ENCODE measurements at regions not wholly inside any gene's neighbourhood (a gene's known extent, or its start where the extent isn't known, plus 50 kb on each side); places are given as distances from the start of the nearest gene placed in this dataset.

GRCh38 chr5:3343911-3344310 lies 251.7 kb upstream of the IRX1 start:
- DNase-seq (ENCODE audit: low spot score) (no peak), ATAC-seq (ENCODE audit: low FRiP score) (no peak)
- TF ChIP-seq, protein P1, sequence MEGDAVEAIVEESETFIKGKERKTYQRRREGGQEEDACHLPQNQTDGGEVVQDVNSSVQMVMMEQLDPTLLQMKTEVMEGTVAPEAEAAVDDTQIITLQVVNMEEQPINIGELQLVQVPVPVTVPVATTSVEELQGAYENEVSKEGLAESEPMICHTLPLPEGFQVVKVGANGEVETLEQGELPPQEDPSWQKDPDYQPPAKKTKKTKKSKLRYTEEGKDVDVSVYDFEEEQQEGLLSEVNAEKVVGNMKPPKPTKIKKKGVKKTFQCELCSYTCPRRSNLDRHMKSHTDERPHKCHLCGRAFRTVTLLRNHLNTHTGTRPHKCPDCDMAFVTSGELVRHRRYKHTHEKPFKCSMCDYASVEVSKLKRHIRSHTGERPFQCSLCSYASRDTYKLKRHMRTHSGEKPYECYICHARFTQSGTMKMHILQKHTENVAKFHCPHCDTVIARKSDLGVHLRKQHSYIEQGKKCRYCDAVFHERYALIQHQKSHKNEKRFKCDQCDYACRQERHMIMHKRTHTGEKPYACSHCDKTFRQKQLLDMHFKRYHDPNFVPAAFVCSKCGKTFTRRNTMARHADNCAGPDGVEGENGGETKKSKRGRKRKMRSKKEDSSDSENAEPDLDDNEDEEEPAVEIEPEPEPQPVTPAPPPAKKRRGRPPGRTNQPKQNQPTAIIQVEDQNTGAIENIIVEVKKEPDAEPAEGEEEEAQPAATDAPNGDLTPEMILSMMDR (IDR thresholded peaks at IDR 0.05): no peak

DNA sequence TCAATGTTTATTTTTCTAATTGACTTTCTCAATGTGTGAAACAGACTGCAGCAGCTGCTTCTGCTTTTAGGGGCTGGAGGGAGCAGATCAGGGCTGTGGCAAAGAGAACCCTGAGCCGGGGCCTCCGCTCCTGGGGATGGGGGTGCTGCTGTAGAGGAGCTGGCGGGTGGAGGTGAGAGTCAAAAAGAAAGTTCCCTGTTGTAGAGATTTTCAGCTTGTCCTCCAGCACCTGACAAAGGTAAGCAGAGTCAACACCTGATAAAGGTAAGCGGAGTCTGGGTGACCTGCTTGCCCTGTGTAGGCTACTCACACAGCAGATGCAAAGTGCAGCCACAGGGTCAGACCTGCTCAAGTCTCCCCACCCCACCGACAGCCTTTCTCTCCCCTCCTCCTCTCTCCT lies 252.4 kb upstream of the IRX1 start:
- ATAC-seq (ENCODE audit: low FRiP score) (no peak), DNase-seq (ENCODE audit: low spot score) (no peak)
- TF ChIP-seq, protein P1 (IDR thresholded peaks at IDR 0.05): no peak

DNA sequence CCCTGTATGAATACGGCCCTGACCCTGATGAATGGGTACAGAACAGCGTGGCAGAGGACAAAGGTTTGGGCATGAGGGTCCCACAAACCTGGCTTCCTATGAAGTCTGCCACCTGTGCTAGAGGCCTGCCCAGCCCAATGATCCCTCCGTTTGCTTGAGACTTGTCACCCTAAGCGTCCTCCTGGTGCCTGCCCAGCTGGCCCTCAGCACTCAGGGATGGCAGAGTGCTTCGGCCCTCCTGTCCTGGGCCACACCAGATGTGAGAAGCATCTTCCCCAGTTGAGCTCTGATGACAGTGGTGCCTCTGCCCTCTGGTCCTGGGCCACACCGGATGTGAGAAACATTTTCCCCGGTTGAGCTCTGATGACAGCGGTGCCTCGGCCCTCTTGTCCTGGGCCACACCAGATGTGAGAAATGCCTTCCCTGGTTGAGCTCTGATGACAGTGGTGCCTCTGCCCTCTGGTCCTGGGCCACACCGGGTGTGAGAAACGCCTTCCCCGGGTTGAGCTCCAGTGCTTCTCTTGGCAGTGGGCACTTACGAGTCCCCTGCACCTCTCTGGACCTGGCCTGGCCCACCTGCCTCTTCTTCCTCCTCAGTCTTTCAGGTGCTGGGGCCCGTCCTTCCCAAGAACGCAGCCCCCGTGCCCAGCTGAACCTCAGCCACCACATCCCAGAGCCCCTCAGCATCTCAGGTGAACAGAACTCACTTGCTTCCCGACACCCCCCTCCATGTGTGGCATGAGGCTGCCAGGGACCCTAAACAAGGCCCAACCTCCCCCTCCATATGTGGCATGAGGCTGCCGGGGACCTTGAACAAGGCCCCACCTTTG lies 253.1 kb upstream of the IRX1 start:
- DNase-seq (ENCODE audit: low spot score): no peak
- ATAC-seq (ENCODE audit: low FRiP score): no peak
- TF ChIP-seq, protein P1 (IDR thresholded peaks at IDR 0.05): no peak

- TF ChIP-seq, protein P1 (IDR thresholded peaks at IDR 0.05): no peak
- DNase-seq (ENCODE audit: low spot score) (no peak), ATAC-seq (ENCODE audit: low FRiP score) (no peak)
Measured at GRCh38 chr5:3341446-3342240, 254.0 kb upstream of the IRX1 start.

DNA sequence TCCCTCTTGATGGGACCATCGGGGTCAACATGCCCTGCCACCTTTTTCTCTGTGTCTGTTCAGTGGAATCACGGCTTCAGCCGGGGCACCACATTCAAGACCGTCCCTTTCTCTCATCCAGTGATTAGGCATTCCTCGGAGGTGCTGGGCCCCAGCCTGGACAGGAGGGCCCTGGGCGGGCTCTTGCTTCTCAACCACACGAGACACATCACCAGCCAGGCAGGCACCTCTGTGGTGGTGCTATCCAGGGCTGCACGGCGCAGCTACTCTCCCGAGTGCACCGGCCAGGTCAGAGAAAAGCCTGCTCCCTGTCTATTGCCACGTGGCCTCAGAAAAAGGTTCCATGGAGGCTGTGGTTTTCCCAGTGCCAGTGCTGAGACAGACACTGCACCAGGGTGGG lies 255.2 kb upstream of the IRX1 start:
- TF ChIP-seq, protein P1 (IDR thresholded peaks at IDR 0.05): no peak
- no peak for ATAC-seq (ENCODE audit: low FRiP score)
- DNase-seq (ENCODE audit: low spot score): no peak

DNA sequence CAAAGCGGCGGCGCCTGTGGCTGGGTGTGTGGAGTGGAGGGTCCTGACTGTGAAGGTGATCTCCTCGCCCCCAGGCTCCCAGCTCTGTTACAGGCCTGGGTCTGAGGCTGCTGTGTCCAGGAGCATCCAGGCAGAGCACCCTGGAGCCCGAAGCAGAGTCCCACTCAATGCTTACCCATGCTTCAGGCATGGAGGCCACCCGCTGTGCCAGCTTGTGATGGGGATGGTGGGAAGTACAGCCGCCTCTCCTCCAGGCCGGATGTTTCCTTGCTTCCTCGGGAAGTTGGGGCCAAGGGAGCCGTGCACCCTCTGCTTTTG lies 255.9 kb upstream of the IRX1 start:
- DNase-seq (ENCODE audit: low spot score) (no peak), ATAC-seq (ENCODE audit: low FRiP score) (no peak)

More for the DNA sequence above, 255.9 kb upstream of the IRX1 start:
- TF ChIP-seq, protein P1 (IDR thresholded peaks at IDR 0.05): no peak
